Activated naive CD8-positive, alpha-beta T cell treated with anti-CD3 and anti-CD28 coated beads for 36 hours (primary cell): ENCODE measurements at regions not wholly inside any gene's neighbourhood (a gene's known extent, or its start where the extent isn't known, plus 50 kb on each side); places are given as distances from the start of the nearest gene placed in this dataset.

ENCODE experiments used
- DNase-seq: peaks from one replicate; pipeline ENCODE4 v3.0.0; 2021
- H3K27ac Mint-ChIP-seq: one replicate; pipeline ENCODE4 v1.8.0; 2022; ENCODE audit warnings: mild to moderate bottlenecking, moderate library complexity, mixed read lengths
- H3K27me3 Mint-ChIP-seq: one replicate; pipeline ENCODE4 v1.8.0; 2022; ENCODE audit warnings: mild to moderate bottlenecking, mixed read lengths
- H3K36me3 Mint-ChIP-seq: one replicate; pipeline ENCODE4 v1.8.0; 2021; ENCODE audit warnings: mild to moderate bottlenecking, mixed read lengths
- H3K4me1 Mint-ChIP-seq: one replicate; pipeline ENCODE4 v1.8.0; 2021; ENCODE audit warnings: mixed read lengths
- H3K4me3 Mint-ChIP-seq: one replicate; pipeline ENCODE4 v1.8.0; 2022; ENCODE audit warnings: mild to moderate bottlenecking, moderate library complexity, mixed read lengths
- H3K9me3 Mint-ChIP-seq: one replicate; pipeline ENCODE4 v1.8.0; 2022; ENCODE audit warnings: mixed read lengths

DNA sequence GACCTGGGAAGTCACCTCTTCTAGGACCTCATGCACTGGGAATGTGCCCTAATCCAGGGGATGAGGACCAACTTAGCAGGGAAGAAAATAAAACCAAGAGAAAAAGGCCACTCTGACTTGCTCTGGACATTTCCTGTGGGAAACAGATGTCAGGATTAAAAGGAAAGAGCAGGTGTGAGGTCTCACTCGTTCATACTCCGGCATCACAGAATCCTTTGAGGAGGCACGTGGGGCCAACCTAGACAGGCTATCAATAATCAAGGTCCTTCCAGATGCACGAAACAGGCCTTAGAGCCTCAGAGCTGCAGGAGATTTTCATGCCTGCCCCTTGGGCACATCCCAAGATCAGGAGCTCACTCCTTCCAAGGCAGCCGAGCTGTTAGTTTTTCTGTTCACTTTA is 321.5 kb upstream of the CCL2 start:
- Mint-ChIP-seq H3K4me3 (no peak overlapping the region), H3K27me3 (no peaks in the 10 kb centered on the region), H3K9me3 (no peaks in the 10 kb centered on the region), H3K4me1 (no peaks in the 10 kb centered on the region), H3K36me3 (no peaks in the 10 kb centered on the region), H3K27ac (no peak overlapping the region)
- no peak for DNase-seq

DNA sequence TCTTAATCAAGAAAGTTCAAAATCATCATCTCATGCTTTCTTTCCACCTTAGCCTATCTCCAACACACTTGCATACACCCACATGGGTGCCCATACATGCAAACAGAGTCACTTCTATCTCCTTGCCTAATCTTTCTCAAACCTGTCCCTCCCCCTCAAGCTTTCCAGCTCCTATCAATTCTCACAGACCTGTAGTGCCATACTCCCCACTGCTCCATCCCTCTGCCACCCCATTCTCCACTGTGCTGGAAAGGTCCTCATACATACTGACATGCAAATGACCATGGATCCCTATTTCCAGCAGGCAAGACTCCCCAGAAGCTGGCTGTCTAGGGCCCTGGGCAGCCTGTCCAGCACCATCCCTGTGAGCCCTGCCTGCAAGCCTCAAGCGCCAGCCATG is 320.4 kb upstream of the CCL2 start:
- H3K4me1 Mint-ChIP-seq = no peaks in the 10 kb centered on the region
- no peaks in the 10 kb centered on the region for H3K9me3 Mint-ChIP-seq
- H3K27ac Mint-ChIP-seq = no peak overlapping the region
- no peak overlapping the region for H3K4me3 Mint-ChIP-seq
- no peaks in the 10 kb centered on the region for H3K36me3 Mint-ChIP-seq
- no peaks in the 10 kb centered on the region for H3K27me3 Mint-ChIP-seq
- DNase-seq = no peak

DNA sequence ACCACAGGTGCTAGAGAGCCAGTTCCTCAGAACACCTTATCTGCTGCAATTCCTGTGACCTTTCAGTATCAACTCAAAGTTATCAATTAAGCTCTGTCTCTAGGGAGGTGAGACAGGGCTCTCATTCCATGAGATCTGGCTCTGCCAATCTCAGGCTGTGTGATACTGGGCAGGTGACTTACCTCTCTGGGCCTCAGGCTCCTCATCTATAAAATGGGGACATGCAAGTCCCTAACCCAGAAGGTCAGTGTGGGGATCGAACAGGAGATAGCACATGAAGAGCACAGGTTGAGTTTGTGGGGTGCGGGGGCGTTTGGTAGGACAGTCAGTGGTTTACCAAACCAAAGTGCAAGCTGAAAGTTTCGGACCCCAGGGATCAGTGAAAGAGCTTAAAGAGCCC is 319.3 kb upstream of the CCL2 start:
- Mint-ChIP-seq H3K4me1 (no peaks in the 10 kb centered on the region), H3K9me3 (no peaks in the 10 kb centered on the region), H3K4me3 (no peak overlapping the region), H3K27ac (no peak overlapping the region), H3K27me3 (no peaks in the 10 kb centered on the region), H3K36me3 (no peaks in the 10 kb centered on the region)
- no peak for DNase-seq

DNA sequence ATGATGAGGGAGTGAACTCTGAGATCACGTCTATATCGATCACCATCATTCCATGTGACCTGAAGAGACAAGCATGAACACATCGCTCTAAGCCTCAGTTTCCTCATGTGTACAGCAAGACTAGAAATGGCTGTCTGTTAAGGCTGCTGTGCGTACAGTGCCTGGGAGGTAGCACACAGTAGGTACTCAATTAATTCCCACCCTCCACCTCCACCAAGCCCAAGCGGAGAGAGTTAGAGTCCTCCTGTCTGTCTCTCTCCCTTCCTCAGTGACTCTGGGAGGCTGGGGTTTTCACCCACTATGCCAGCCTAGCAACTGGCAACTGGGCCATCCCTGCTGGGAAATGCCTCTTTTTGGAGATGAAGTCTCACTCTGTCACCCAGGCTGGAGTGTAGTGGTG is 318.3 kb upstream of the CCL2 start:
- no peak for DNase-seq

DNA sequence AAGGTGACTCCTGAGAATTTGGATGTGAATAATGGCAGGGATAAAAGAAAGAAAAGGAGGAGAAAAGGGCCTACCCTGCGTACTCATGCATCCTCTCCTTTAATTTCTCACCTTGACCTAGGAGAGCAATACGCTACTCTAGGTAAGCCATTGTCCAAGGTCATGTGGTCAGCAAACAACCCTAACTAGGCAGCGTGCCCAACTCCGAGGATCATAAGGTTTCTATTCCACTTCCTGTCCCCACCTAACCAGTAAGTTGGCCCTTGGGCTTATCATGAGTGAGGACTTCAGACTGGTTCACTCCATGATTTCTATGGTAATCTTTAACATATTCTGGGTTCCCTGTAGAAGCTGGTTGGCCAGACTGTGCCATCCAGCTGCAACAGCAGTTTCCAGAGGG is 315.1 kb upstream of the CCL2 start:
- Mint-ChIP-seq H3K4me3 (no peak overlapping the region), H3K36me3 (no peaks in the 10 kb centered on the region), H3K27me3 (peaks cover 3% of the 10 kb centered on the region), H3K27ac (no peak overlapping the region), H3K9me3 (no peaks in the 10 kb centered on the region), H3K4me1 (peaks cover 4% of the 10 kb centered on the region)
- DNase-seq = no peak

More for the DNA sequence above, 318.3 kb upstream of the CCL2 start:
- no peaks in the 10 kb centered on the region for H3K36me3 Mint-ChIP-seq
- H3K27me3 Mint-ChIP-seq = no peaks in the 10 kb centered on the region
- H3K27ac Mint-ChIP-seq = no peak overlapping the region
- no peaks in the 10 kb centered on the region for H3K9me3 Mint-ChIP-seq
- H3K4me3 Mint-ChIP-seq = no peak overlapping the region
- H3K4me1 Mint-ChIP-seq = no peaks in the 10 kb centered on the region

DNA sequence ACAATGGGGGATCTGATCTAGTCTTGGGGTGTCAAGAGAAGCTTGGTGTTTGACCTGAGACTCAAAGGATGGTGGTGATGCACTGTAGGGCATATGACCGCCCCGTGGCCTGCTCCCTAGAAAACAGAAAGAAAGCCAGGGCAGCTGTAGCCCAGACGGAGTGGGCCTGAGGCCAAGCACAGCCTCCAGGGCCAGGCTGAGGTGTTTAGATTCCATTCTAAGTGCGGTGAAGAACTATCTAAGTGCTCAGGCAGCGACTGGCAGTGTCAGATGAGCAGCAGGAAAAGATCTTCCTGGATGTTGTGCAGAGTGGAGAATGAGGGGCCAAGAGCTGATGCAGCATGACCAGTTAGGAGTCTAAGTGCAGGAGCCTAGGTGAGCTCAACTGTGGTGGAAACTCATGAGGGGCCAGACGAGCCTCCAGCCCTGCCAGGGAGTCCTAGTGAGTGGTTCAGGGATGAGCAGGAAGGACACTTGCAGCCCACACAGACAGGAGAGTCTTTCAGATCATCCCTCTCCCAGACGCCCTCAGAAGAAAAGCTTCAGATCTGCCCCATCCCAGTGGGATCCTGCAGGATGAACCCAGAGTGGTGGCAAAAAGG is 314.2 kb upstream of the CCL2 start:
- H3K27me3 Mint-ChIP-seq = peaks cover 3% of the 10 kb centered on the region
- H3K4me1 Mint-ChIP-seq = peaks cover 4% of the 10 kb centered on the region
- no peaks in the 10 kb centered on the region for H3K36me3 Mint-ChIP-seq
- no peaks in the 10 kb centered on the region for H3K9me3 Mint-ChIP-seq
- DNase-seq = no peak
- no peak overlapping the region for H3K4me3 Mint-ChIP-seq
- H3K27ac Mint-ChIP-seq = no peak overlapping the region

DNA sequence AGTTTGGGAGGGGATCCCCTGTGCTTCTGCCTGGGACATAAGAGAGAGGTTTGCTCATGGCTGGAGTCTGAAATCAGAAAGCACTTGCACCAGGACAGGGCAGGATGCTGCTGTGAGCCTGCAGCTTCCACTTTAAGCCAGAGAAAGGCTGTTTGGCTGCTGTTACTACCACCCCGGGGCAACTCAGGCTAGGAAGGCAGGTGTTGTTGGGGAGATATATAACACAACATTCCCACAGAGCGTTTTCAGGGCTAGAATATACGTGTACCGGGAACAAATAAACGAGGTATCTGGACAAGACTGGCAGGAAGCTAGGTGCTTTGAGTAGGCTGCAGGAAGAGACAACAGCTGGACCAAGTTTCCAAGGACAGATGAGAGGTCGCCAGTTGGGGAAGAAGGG is 313.3 kb upstream of the CCL2 start:
- Mint-ChIP-seq H3K27me3 (peaks cover 3% of the 10 kb centered on the region), H3K36me3 (no peaks in the 10 kb centered on the region), H3K4me1 (peaks cover 4% of the 10 kb centered on the region), H3K4me3 (no peak overlapping the region), H3K9me3 (no peaks in the 10 kb centered on the region), H3K27ac (no peak overlapping the region)
- no peak for DNase-seq

DNA sequence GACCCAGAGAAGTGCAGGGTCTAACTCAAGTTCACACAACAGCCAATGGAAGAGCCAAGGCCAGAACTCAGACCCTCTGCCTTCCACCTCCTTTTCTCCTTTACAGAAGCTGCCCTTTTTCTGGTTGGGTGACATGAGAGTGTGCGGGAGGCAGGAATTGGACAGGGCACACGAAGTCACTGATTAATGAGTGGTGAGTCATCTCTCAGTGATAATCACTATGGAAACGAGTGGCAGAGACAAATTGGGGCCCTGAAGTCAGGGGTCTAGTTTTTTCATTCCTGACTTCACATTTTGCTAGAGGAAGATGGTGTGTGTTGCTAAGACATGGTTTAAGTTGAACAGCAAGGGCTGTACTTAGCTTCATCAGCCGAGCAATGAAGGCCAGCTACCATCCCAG is 312.7 kb upstream of the CCL2 start:
- H3K4me3 Mint-ChIP-seq = no peak overlapping the region
- peaks cover 3% of the 10 kb centered on the region for H3K27me3 Mint-ChIP-seq
- H3K27ac Mint-ChIP-seq = no peak overlapping the region
- no peaks in the 10 kb centered on the region for H3K36me3 Mint-ChIP-seq
- H3K4me1 Mint-ChIP-seq = peaks cover 4% of the 10 kb centered on the region
- DNase-seq = no peak
- H3K9me3 Mint-ChIP-seq = no peaks in the 10 kb centered on the region

DNA sequence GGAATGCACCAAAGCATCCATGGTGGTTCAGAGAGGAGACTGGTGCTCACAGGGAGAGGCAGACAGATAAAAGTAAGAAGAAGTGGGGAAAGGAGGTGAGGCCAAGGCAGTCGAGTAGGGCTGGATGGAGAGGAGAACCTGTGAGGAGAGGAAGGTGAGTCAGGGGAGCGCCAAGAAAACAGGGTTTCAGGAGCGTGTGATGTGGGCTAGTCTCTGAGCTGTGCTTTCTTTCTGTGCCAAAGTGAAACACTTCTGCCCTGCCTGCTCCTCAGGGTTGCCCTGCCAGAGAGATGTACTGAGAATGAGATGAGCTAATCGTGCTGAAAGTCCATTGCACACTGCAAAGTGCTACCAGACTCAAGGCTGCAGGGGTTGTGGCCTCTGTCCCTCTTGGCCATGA is 310.7 kb upstream of the CCL2 start:
- no peak for DNase-seq
- Mint-ChIP-seq H3K9me3 (no peaks in the 10 kb centered on the region), H3K4me3 (no peak overlapping the region), H3K36me3 (no peaks in the 10 kb centered on the region), H3K27ac (no peak overlapping the region), H3K4me1 (peaks cover 4% of the 10 kb centered on the region), H3K27me3 (peaks cover 3% of the 10 kb centered on the region)

DNA sequence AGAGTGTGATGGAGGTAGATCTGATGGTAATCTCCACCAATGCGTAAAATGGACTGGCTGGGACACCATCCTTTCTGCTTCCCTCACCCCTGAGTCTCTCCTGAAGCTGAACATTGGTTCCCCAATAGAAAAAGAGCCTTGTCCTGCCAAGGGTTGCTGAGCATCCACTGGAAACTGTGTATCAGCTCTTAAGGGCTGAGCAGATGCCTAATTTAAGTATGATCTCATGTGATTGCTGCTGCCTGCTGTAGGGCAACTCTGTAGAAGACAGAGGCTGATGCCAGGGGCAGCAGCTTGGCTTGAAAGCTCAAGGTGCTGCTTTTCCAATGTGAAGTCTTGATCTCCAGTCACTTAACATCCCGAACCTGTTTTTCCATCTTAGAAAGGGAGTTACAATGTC is 310.3 kb upstream of the CCL2 start:
- H3K27ac Mint-ChIP-seq = no peak overlapping the region
- H3K4me1 Mint-ChIP-seq = peaks cover 4% of the 10 kb centered on the region
- H3K27me3 Mint-ChIP-seq = peaks cover 3% of the 10 kb centered on the region
- H3K9me3 Mint-ChIP-seq = no peaks in the 10 kb centered on the region
- DNase-seq = no peak
- H3K36me3 Mint-ChIP-seq = no peaks in the 10 kb centered on the region
- no peak overlapping the region for H3K4me3 Mint-ChIP-seq

DNA sequence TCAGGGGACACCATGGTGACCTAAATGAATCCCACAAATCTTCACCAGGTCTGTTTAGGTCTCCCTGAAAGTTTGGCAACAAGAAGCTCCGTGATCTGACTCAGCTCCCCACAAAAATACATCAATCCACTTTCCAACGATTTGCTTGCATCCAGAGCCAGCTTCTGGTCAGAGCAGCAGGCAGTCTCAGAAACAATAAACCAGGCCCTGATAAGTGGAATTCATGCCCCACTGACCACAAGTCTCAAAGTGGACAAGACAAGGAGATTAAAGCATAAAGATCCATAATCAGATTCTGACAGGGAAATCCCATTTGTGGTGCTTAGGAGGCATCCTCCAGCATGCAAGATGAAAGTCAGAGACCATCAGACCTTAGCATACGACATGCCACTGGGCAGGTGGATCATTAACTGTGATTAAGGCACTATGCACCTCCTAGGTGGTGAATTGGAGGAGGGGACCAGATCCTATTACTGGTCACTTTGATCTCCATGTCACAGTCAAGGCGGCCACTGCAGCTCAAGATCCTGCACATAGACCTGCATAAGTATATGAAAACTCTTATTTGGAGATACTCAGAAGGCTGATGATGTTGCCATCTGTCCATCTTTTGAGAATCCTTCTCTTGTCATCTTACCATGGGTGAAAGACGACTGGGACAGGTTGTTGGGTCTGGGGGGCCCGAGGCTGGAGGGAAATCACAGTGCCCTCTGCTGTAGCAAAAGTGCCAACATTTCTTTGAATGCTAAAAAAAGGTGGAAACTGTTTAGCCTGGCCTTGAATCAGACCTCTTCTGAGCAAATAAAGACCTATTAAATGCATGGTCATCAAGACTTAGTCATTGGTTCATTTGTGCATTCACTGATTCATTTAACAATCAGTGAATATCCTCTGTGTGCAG is 309.2 kb upstream of the CCL2 start:
- Mint-ChIP-seq H3K27ac (no peak overlapping the region), H3K9me3 (no peaks in the 10 kb centered on the region), H3K27me3 (peaks cover 3% of the 10 kb centered on the region), H3K36me3 (no peaks in the 10 kb centered on the region), H3K4me3 (no peak overlapping the region), H3K4me1 (peaks cover 4% of the 10 kb centered on the region)
- DNase-seq = no peak

DNA sequence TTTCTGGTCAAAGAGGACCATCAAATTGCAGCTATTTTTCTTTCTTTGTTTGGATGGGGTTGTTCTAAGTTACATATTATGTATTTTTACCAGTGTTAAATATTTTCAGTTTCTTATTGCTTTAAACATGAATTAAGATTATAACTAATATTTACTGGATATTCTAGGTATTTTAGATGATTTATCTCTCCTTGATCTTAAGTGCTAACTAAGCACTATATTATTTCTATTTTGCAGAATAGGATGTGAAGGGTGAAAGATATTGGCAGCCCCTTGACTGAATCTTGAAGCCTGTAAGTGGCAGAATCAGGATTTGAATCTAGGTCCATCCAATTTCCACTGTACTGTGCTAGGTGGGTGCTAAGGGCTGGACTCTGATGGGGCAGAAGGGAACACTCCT is 307.3 kb upstream of the CCL2 start:
- Mint-ChIP-seq H3K27ac (no peak overlapping the region), H3K9me3 (no peaks in the 10 kb centered on the region), H3K27me3 (peaks cover 3% of the 10 kb centered on the region), H3K4me3 (no peak overlapping the region), H3K4me1 (peaks cover 4% of the 10 kb centered on the region), H3K36me3 (no peaks in the 10 kb centered on the region)
- DNase-seq = no peak

DNA sequence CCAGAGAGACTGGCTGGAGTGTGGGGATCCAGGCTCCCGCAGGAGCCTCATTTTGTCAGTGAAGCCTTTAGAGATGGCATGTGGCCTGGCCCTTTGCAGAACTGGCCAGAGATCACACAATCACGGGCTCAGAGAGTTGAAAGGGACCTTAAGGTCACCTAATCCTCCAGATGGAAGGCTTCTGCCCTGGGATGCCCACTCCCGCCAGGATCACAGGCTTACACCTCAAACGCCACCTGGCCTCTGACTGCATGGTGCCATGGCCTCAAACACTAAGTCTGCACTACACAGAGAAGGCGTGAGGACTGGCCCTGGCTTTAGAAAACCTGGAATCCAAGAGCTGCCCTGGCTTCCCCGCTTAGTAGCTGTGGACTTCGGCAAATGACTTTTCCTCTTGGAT is 306.8 kb upstream of the CCL2 start:
- no peak overlapping the region for H3K4me3 Mint-ChIP-seq
- H3K4me1 Mint-ChIP-seq = peaks cover 4% of the 10 kb centered on the region
- no peak overlapping the region for H3K27ac Mint-ChIP-seq
- peaks cover 3% of the 10 kb centered on the region for H3K27me3 Mint-ChIP-seq
- no peaks in the 10 kb centered on the region for H3K36me3 Mint-ChIP-seq
- H3K9me3 Mint-ChIP-seq = no peaks in the 10 kb centered on the region
- no peak for DNase-seq

DNA sequence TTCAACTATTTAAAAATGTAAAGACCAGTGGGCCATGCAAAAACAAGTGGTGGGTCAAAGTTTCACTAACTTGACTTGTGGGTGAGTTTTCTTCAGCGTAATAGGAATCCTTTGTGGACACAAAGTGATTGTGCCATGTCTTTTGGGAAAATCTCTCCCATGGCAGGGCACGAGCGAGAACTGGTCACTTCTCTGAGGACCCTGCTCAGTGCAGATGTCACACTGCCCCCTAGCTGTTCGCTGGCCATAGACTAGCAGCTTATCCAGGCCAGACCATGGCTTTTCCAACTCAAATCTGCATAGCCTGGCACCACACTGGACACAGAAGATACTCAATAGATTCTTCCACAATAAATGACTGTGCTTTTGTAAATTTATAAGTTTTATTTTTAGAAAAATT is 306.0 kb upstream of the CCL2 start:
- no peak for DNase-seq
- Mint-ChIP-seq H3K9me3 (no peaks in the 10 kb centered on the region), H3K4me1 (peaks cover 3% of the 10 kb centered on the region), H3K27ac (no peak overlapping the region), H3K4me3 (no peak overlapping the region), H3K27me3 (peaks cover 1% of the 10 kb centered on the region), H3K36me3 (no peaks in the 10 kb centered on the region)

DNA sequence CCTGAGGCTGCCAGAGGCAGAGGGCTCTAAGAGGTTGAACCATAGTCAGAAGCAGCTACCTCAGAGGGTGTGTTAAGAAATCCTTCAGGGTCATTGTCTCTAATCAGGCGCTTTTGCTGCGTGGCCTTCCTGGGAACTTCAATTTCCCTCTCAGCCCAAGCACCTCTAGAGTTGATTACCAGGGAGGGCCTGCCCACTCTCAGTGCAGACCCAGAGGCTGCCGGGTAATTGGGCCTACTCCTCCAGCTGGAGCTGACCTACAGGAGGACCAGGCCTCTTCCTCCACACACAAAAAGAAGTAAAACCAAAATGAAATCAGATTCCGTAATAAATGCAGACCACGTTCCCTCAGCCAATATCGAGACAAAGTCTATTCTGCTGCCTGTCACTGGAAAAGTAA is 305.0 kb upstream of the CCL2 start:
- Mint-ChIP-seq H3K27me3 (no peaks in the 10 kb centered on the region), H3K36me3 (no peaks in the 10 kb centered on the region), H3K4me1 (no peaks in the 10 kb centered on the region), H3K27ac (no peak overlapping the region), H3K4me3 (no peak overlapping the region), H3K9me3 (no peaks in the 10 kb centered on the region)
- DNase-seq = no peak

DNA sequence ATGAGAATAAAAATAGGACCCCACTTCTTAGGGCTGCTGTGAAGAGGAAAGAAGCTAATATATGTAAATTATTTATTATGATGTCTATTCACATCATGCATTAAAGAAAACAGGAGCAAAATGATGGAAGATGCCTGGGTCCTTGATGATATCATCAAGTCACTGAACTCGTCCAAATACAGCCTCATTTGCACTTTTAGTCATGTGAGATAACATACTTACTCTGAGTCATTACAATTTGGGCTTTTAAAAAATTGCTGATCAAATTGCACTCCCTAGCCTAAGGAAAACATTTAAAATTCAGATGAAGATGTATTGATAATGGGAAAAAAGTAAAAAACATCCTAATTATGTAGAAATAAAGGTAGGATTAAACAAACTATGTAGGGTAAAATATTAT is 302.7 kb upstream of the CCL2 start:
- Mint-ChIP-seq H3K4me1 (no peaks in the 10 kb centered on the region), H3K36me3 (no peaks in the 10 kb centered on the region), H3K27ac (no peak overlapping the region), H3K4me3 (no peak overlapping the region), H3K9me3 (peaks cover 1% of the 10 kb centered on the region), H3K27me3 (peaks cover 11% of the 10 kb centered on the region)
- DNase-seq = no peak
